ENCODE measurements at regions not wholly inside any gene's neighbourhood (a gene's known extent, or its start where the extent isn't known, plus 50 kb on each side); places are given as distances from the start of the nearest gene placed in this dataset.
"Not testable (repeated sequence)": the region's sequence is repeated elsewhere in the genome, so short reads cannot be mapped to it uniquely, and the experiment has no call there.

- DNase-seq, result no peak
Measured at GRCh38 chr3:30471796-30472489, 134.5 kb upstream of the TGFBR2 start.

GRCh38 chr3:30473374-30474051, 132.9 kb upstream of the TGFBR2 start:
- TF ChIP-seq POLR2A (IDR thresholded peaks at IDR 0.05; ENCODE audit: low read length), result no peak
- TF ChIP-seq GATA1 (IDR thresholded peaks at IDR 0.05; ENCODE audit: low read depth, low read length), result no peak

More at GRCh38 chr3:30471796-30472489, 134.5 kb upstream of the TGFBR2 start:
- TF ChIP-seq GATA1 (IDR thresholded peaks at IDR 0.05; ENCODE audit: low read depth, low read length) (no peak), POLR2A (IDR thresholded peaks at IDR 0.05; ENCODE audit: low read length) (no peak)

GRCh38 chr3:30474371-30474770, 132.0 kb upstream of the TGFBR2 start:
- DNase-seq, result no peak
- TF ChIP-seq GATA1 (IDR thresholded peaks at IDR 0.05; ENCODE audit: low read depth, low read length) (no peak), POLR2A (IDR thresholded peaks at IDR 0.05; ENCODE audit: low read length) (no peak)

More at GRCh38 chr3:30473374-30474051, 132.9 kb upstream of the TGFBR2 start:
- no peak for DNase-seq

GRCh38 chr3:30475038-30475808, 131.2 kb upstream of the TGFBR2 start:
- no peak for DNase-seq
- no peak for TF ChIP-seq POLR2A (IDR thresholded peaks at IDR 0.05; ENCODE audit: low read length)

GRCh38 chr3:30475809-30476178, 130.6 kb upstream of the TGFBR2 start:
- no peak for TF ChIP-seq POLR2A (IDR thresholded peaks at IDR 0.05; ENCODE audit: low read length)
- TF ChIP-seq GATA1 (IDR thresholded peaks at IDR 0.05; ENCODE audit: low read depth, low read length), result no peak

GRCh38 chr3:30476368-30477084, 129.9 kb upstream of the TGFBR2 start:
- no peak for DNase-seq

More at GRCh38 chr3:30475809-30476178, 130.6 kb upstream of the TGFBR2 start:
- no peak for DNase-seq

GRCh38 chr3:30477149-30477921, 129.1 kb upstream of the TGFBR2 start:
- TF ChIP-seq GATA1 (IDR thresholded peaks at IDR 0.05; ENCODE audit: low read depth, low read length), result no peak
- no peak for TF ChIP-seq POLR2A (IDR thresholded peaks at IDR 0.05; ENCODE audit: low read length)

More at GRCh38 chr3:30476368-30477084, 129.9 kb upstream of the TGFBR2 start:
- TF ChIP-seq POLR2A (IDR thresholded peaks at IDR 0.05; ENCODE audit: low read length) (no peak), GATA1 (IDR thresholded peaks at IDR 0.05; ENCODE audit: low read depth, low read length) (no peak)

GRCh38 chr3:30479737-30480136, 126.7 kb upstream of the TGFBR2 start:
- DNase-seq, result not testable (repeated sequence)

More at GRCh38 chr3:30477149-30477921, 129.1 kb upstream of the TGFBR2 start:
- DNase-seq, result no peak

GRCh38 chr3:30480156-30480555, 126.2 kb upstream of the TGFBR2 start:
- not testable (repeated sequence) for DNase-seq

- no peak for DNase-seq
- no peak for TF ChIP-seq POLR2A (IDR thresholded peaks at IDR 0.05; ENCODE audit: low read length)
- no peak for TF ChIP-seq GATA1 (IDR thresholded peaks at IDR 0.05; ENCODE audit: low read depth, low read length)
Measured at GRCh38 chr3:30480587-30480986, 125.8 kb upstream of the TGFBR2 start.

GRCh38 chr3:30481241-30481640, 125.2 kb upstream of the TGFBR2 start:
- no peak for TF ChIP-seq GATA1 (IDR thresholded peaks at IDR 0.05; ENCODE audit: low read depth, low read length)
- no peak for TF ChIP-seq POLR2A (IDR thresholded peaks at IDR 0.05; ENCODE audit: low read length)

GRCh38 chr3:30484229-30484628, 122.2 kb upstream of the TGFBR2 start:
- not testable (repeated sequence) for DNase-seq

More at GRCh38 chr3:30481241-30481640, 125.2 kb upstream of the TGFBR2 start:
- DNase-seq, result no peak

GRCh38 chr3:30486368-30486767, 120.0 kb upstream of the TGFBR2 start:
- DNase-seq, result no peak
- TF ChIP-seq POLR2A (IDR thresholded peaks at IDR 0.05; ENCODE audit: low read length) (no peak), GATA1 (IDR thresholded peaks at IDR 0.05; ENCODE audit: low read depth, low read length) (no peak)
